Epithelial cell of proximal tubule (primary cell): ENCODE measurements at regions not wholly inside any gene's neighbourhood (a gene's known extent, or its start where the extent isn't known, plus 50 kb on each side); places are given as distances from the start of the nearest gene placed in this dataset.

Experiments
- DNase-seq: peaks from one replicate; pipeline ENCODE4 v3.0.0-alpha.2; 2011; ENCODE audit warnings: low read depth
- H3K4me3 ChIP-seq: 2 replicates; pipeline ENCODE4 v1.5.1; 2011; ENCODE audit warnings: low read depth, mild to moderate bottlenecking, low read length
- TF ChIP-seq, protein P1 (sequence below): conservative IDR thresholded peaks from 2 replicates; pipeline ENCODE4 v1.5.1; 2012; ENCODE audit warnings: low read depth, mild to moderate bottlenecking, low read length

DNA sequence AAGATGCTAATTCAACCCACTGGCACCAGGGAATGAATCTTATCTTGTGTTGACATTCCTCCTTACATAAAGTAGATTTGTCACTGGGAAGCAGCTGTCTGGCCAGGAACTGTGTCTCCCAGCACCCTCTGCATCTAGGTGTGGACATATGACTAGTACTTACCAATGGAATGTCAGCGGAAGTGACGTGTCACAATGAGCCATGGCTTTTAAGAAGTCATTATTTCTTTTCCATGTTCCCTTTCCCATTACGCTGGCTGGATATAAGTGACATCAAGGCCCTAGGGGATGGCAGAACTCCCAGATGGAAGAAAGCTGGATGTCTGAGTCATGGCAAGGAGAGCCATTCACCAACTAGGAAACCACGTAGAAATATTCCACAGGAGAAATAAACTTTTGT, 84.7 kb upstream of the MAST4 start:
- H3K4me3 ChIP-seq, result no peak overlapping the region
- DNase-seq, result no peak
- TF ChIP-seq, protein P1, sequence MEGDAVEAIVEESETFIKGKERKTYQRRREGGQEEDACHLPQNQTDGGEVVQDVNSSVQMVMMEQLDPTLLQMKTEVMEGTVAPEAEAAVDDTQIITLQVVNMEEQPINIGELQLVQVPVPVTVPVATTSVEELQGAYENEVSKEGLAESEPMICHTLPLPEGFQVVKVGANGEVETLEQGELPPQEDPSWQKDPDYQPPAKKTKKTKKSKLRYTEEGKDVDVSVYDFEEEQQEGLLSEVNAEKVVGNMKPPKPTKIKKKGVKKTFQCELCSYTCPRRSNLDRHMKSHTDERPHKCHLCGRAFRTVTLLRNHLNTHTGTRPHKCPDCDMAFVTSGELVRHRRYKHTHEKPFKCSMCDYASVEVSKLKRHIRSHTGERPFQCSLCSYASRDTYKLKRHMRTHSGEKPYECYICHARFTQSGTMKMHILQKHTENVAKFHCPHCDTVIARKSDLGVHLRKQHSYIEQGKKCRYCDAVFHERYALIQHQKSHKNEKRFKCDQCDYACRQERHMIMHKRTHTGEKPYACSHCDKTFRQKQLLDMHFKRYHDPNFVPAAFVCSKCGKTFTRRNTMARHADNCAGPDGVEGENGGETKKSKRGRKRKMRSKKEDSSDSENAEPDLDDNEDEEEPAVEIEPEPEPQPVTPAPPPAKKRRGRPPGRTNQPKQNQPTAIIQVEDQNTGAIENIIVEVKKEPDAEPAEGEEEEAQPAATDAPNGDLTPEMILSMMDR, result no peak

DNA sequence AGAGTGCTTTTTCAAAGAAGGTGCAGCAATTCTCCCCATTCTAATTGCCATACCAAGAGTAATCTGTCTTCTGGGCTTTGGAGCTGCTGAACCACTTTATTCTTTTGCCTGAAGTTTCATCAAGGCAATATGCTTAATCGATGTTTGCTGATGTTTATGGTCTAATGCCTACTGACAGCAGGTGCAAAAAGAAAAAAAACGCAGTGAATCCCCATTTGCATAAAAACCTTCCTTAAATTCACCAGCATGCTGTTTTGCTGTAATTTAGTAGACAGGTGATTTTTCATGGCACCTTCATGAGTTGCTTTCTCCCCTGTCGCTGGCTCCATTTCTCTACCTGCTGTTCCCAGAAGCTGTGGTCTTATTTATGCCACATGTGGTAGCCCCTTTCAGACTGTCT, 83.1 kb upstream of the MAST4 start:
- TF ChIP-seq, protein P1, result no peak
- no peak for DNase-seq
- no peak overlapping the region for H3K4me3 ChIP-seq

DNA sequence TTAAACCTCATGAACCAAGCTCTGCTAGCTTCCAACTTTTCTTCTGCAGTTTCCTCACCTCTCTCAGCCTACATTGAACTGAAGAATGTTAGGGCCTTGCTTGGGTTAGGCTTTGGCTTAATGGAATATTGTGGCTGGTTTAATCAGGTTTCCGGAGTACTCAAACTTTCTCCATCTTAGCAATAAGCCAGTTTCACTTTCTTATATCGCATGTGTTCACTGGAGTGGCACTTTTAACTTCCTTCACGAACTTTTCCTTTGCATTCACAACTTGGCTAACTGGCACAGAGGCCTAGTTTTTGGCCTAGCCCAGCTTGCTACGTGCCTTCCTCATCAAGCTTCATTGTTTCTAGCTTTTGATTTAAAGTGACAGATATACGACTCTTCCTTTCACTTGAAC, 81.0 kb upstream of the MAST4 start:
- TF ChIP-seq, protein P1, result no peak
- no peak overlapping the region for H3K4me3 ChIP-seq
- no peak for DNase-seq

DNA sequence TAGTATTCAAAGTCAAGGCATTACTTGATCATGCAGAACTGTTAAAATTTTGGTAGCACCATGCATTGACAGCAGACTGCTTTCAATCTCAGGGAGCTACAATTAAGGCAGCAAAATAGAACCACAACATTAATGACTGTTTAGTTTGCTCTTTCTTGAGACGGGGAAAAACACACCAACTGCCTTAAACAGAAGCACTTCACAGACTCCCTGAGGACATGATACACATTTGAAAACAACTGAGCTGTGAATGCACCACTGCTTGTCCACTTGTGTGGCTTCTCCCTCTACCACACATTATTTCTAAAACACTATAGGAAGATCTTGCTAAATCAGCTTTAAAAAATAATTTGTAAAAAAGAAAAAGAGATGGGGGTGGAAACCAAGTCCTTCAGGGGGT, 79.6 kb upstream of the MAST4 start:
- DNase-seq, result no peak
- TF ChIP-seq, protein P1, result no peak
- no peak overlapping the region for H3K4me3 ChIP-seq

DNA sequence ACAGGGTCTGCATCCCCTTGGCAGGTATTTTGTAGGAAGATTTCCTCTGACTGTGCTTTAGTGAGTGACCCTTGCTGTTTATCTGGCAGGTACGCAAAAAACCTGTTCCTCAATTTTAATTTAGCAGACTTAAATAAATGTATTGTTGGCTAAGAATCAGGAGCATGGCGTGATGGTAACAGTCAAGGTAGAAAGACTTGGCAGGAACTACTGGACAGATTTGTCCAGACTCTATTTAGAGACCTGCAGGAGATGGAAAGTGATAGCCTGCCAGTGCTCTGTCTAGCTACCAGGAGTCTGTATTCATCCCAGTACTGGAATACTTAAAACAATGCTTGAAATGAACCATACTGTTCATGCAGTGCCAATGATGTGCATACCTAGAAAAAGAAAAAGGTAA, 78.8 kb upstream of the MAST4 start:
- DNase-seq, result no peak
- TF ChIP-seq, protein P1, result no peak
- no peak overlapping the region for H3K4me3 ChIP-seq

DNA sequence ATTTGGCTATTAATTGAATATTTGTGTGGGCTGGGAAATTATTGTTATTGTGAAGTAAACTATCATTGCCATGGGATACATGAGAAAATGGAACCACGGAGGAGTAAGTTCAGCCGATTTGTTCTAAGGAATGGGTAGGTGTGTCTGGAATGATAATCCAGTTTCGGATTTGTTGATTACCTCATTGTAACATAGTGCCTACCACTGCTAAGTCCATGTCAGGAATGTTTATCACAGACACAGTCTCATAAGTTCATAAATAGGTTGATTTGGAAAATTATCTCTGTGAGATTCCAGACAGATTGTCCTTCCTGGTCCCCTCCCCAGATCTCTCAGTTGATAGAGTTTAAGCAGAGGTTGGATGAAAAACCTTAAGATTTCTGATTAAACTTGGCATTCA, 78.1 kb upstream of the MAST4 start:
- no peak overlapping the region for H3K4me3 ChIP-seq
- DNase-seq, result no peak
- TF ChIP-seq, protein P1, result no peak

DNA sequence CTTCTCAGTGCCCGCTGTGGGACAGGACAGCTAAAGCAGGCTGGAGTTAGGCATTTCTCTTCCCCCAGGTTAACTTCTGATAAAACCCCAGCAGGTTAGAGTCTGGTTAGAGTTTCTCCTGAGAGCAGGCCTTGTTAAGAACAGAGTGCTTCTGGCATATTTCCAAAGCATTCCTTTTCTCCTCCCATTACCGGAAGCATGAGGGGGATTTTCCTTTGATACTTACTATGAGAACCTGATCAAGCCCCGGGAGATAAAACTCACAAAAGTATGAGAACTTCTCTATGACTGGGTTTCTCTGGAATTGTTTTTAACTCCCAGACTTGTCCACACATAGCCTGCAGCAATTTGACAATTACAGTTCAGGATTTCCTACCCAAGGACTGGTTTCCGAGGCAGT, 77.4 kb upstream of the MAST4 start:
- no peak overlapping the region for H3K4me3 ChIP-seq
- peak; percentile 54 for DNase-seq
- TF ChIP-seq, protein P1, result no peak
